CD14-positive monocyte (primary cell): ENCODE measurements at regions not wholly inside any gene's neighbourhood (a gene's known extent, or its start where the extent isn't known, plus 50 kb on each side); places are given as distances from the start of the nearest gene placed in this dataset.

Experiments
- DNase-seq, 3 donors: peaks; one replicate each; pipeline ENCODE4 v3.0.0-alpha.2; 2011 to 2022
- H2AFZ ChIP-seq: 2 replicates; pipeline ENCODE4 v1.6.0; 2012; ENCODE audit warnings: mild to moderate bottlenecking, low read depth, low read length, inconsistent platforms; ENCODE audit not compliant: insufficient read depth, poor library complexity, severe bottlenecking
- H3K27ac ChIP-seq, 2 donors: 1 replicate in 1 of 2; 2 replicates in 1 of 2; pipeline ENCODE4 v1.5.1; 2012 to 2013; ENCODE audit warnings: low read length in 2 of 2, control low read depth in 1 of 2, inconsistent platforms in 1 of 2, low read depth in 1 of 2, mild to moderate bottlenecking in 1 of 2
- H3K27me3 ChIP-seq, 2 donors: one replicate each; pipeline versions ENCODE4 v1.6.0 to v1.6.1; 2011 to 2013; ENCODE audit warnings: low read length in 2 of 2; ENCODE audit not compliant: control insufficient read depth in 2 of 2, insufficient read depth in 2 of 2
- H3K36me3 ChIP-seq, 2 donors: replicated peaks in 1 of 2; 1 replicate in 1 of 2; 2 replicates in 1 of 2; pipeline versions ENCODE4 v1.5.1 to v1.6.1; 2012 to 2013; ENCODE audit warnings: low read length in 2 of 2, control low read depth in 1 of 2, inconsistent platforms in 1 of 2, mild to moderate bottlenecking in 1 of 2; ENCODE audit not compliant: insufficient read depth in 2 of 2, control insufficient read depth in 1 of 2
- H3K4me1 ChIP-seq, 2 donors: 1 replicate in 1 of 2; 2 replicates in 1 of 2; pipeline versions ENCODE4 v1.5.1 to v1.6.1; 2012 to 2013; ENCODE audit warnings: low read length in 2 of 2, control low read depth in 1 of 2, inconsistent platforms in 1 of 2, mild to moderate bottlenecking in 1 of 2, moderate library complexity in 1 of 2; ENCODE audit not compliant: insufficient read depth in 2 of 2, control insufficient read depth in 1 of 2
- H3K4me2 ChIP-seq: replicated peaks from 2 replicates; pipeline ENCODE3; 2012; ENCODE audit warnings: low read length, moderate library complexity, mild to moderate bottlenecking; ENCODE audit not compliant: poor library complexity, severe bottlenecking; ENCODE audit errors: extremely low read depth
- H3K4me3 ChIP-seq, 3 experiments: fragments of 200-600 bp in 1 of 3; sonication (generic) in 1 of 3; replicated peaks in 1 of 3; 1 replicate in 2 of 3; 2 replicates in 1 of 3; pipeline ENCODE4 v1.5.1; 2011 to 2013; ENCODE audit warnings: low read length in 3 of 3, mild to moderate bottlenecking in 3 of 3, control low read depth in 2 of 3, low read depth in 2 of 3, inconsistent platforms in 1 of 3, moderate library complexity in 1 of 3
- H3K79me2 ChIP-seq: 2 replicates; pipeline ENCODE4 v1.6.0; 2012; ENCODE audit warnings: mild to moderate bottlenecking, control low read depth, inconsistent platforms, low read length, moderate library complexity; ENCODE audit not compliant: insufficient read depth
- H3K9ac ChIP-seq: 2 replicates; pipeline ENCODE4 v1.6.0; 2017; ENCODE audit warnings: low read length, mild to moderate bottlenecking; ENCODE audit not compliant: insufficient read depth, poor library complexity, severe bottlenecking
- H3K9me3 ChIP-seq, 2 donors: replicated peaks in 1 of 2; 1 replicate in 1 of 2; 2 replicates in 1 of 2; pipeline versions ENCODE4 v1.5.1 to v1.6.1; 2012 to 2013; ENCODE audit warnings: low read length in 2 of 2, control low read depth in 1 of 2; ENCODE audit not compliant: control insufficient read depth in 1 of 2, insufficient read depth in 1 of 2
- H4K20me1 ChIP-seq: 2 replicates; pipeline ENCODE4 v1.6.0; 2012; ENCODE audit warnings: mild to moderate bottlenecking, low read length, control low read depth, moderate library complexity; ENCODE audit not compliant: insufficient read depth
- H3K27ac Mint-ChIP-seq, 7 donors: one replicate each; pipeline ENCODE4 v1.8.0; 2020; ENCODE audit warnings: mild to moderate bottlenecking in 7 of 7, mixed read lengths in 7 of 7, moderate library complexity in 6 of 7, inconsistent platforms in 2 of 7
- H3K27me3 Mint-ChIP-seq, 3 donors: one replicate each; pipeline ENCODE4 v1.8.0; 2021 to 2022; ENCODE audit warnings: low read depth in 3 of 3, mild to moderate bottlenecking in 3 of 3, mixed read lengths in 3 of 3, moderate library complexity in 3 of 3, inconsistent platforms in 1 of 3
- H3K36me3 Mint-ChIP-seq, 2 donors: one replicate each; pipeline ENCODE4 v1.8.0; 2020; ENCODE audit warnings: mixed read lengths in 2 of 2, inconsistent platforms in 1 of 2, mild to moderate bottlenecking in 1 of 2
- H3K4me1 Mint-ChIP-seq: one replicate; pipeline ENCODE4 v1.8.0; 2020; ENCODE audit warnings: mild to moderate bottlenecking, mixed read lengths
- H3K4me3 Mint-ChIP-seq, 2 donors: one replicate each; pipeline ENCODE4 v1.8.0; 2020; ENCODE audit warnings: mild to moderate bottlenecking in 2 of 2, mixed read lengths in 2 of 2, moderate library complexity in 1 of 2
- H3K9me3 Mint-ChIP-seq, 7 donors: one replicate each; pipeline ENCODE4 v1.8.0; 2020 to 2022; ENCODE audit warnings: mixed read lengths in 7 of 7, mild to moderate bottlenecking in 6 of 7, moderate library complexity in 6 of 7, inconsistent platforms in 2 of 7
- WGBS: methylation state at CpG from one replicate; pipeline ENCODE4 v1.1.5; 2013; ENCODE audit warnings: missing lambda C conversion rate; ENCODE audit not compliant: insufficient coverage; 5-methylcytosine and 5-hydroxymethylcytosine counted together
- intact Hi-C, 2 donors: fragments of 100-400 bp; cut with micrococcal nuclease; formaldehyde crosslinking; loops; one replicate each; pipeline versions ENCODE4 v1.15.0 to v1.15.1; 2023
- TF ChIP-seq, protein P1 (sequence below): fragments of 200-600 bp; IDR thresholded peaks from one replicate; pipeline ENCODE4 v1.8.0; 2022; ENCODE audit warnings: antibody characterized with exemption, mild to moderate bottlenecking

DNA sequence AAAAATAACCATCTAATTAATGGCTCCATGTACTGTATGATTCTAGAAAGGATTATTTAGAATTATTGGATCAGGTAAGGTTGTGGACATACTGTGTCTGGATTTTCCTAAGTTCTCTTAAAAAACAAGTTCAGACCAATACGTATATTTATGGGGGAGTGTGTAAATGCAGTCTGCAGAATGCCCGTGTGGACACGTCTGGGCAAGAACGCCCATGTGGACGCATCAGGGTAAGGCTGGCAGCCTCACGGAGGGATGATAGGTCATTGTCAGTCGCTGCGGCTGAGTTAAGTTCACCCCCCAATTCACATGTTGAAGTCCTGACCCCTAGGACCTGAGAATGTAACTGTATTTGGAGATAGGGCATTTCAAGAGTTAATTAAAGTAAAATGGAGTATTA lies 160.0 kb upstream of the SHH start:
- no peak overlapping the region for H3K4me3 Mint-ChIP-seq

DNA sequence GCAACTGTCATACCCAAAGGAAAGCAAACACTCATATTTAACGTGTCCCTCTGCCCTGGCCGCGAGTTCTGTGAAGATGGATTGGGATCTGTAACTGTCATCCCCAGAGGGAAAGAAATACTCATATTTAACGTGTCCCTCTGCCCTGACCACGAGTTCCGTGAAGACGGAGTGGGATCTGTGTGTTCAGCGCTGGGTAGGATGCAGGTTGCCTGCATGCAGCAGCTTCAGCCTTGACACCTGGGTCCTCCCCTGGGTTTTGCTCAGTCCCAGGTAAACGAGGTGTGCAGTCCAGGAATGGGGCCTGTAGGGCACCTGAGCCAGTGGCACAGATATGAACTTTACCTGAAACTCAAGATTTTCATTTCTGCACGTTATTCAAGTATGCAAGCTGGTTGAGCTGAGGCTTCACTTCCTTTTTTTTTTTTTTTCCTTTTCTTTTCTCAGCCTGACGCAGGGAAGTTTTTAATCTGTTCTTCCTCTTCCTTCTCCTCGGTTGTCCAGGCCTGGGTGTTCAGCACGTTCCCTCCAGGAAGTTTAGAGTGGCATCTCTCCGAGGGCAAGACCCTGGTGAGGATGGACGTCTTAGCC lies 159.0 kb upstream of the SHH start:
- Mint-ChIP-seq H3K36me3 (no peaks in the 10 kb centered on the region), H3K27ac (peak overlapping the region in 1 of 7 donors; percentile 64), H3K4me3 (no peak overlapping the region), H3K4me1 (no peaks in the 10 kb centered on the region), H3K27me3 (peaks cover 2 to 5% (median 2%) of the 10 kb centered on the region in 3 donors), H3K9me3 (peaks cover 0 to 4% (median 0%) of the 10 kb centered on the region in 7 donors)
- no peaks in the 10 kb centered on the region for H3K79me2 ChIP-seq
- H3K4me1 ChIP-seq: no peaks in the 10 kb centered on the region
- no peak overlapping the region for H2AFZ ChIP-seq
- no peak for DNase-seq
- no peaks in the 10 kb centered on the region for H3K9me3 ChIP-seq
- TF ChIP-seq, protein P1, sequence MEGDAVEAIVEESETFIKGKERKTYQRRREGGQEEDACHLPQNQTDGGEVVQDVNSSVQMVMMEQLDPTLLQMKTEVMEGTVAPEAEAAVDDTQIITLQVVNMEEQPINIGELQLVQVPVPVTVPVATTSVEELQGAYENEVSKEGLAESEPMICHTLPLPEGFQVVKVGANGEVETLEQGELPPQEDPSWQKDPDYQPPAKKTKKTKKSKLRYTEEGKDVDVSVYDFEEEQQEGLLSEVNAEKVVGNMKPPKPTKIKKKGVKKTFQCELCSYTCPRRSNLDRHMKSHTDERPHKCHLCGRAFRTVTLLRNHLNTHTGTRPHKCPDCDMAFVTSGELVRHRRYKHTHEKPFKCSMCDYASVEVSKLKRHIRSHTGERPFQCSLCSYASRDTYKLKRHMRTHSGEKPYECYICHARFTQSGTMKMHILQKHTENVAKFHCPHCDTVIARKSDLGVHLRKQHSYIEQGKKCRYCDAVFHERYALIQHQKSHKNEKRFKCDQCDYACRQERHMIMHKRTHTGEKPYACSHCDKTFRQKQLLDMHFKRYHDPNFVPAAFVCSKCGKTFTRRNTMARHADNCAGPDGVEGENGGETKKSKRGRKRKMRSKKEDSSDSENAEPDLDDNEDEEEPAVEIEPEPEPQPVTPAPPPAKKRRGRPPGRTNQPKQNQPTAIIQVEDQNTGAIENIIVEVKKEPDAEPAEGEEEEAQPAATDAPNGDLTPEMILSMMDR: no peak
- no peak overlapping the region for H3K9ac ChIP-seq
- intact Hi-C loops: no loop called here
- no peaks in the 10 kb centered on the region for H3K36me3 ChIP-seq
- no peak overlapping the region for H3K27ac ChIP-seq
- H4K20me1 ChIP-seq: no peaks in the 10 kb centered on the region
- no peak overlapping the region for H3K4me2 ChIP-seq
- H3K27me3 ChIP-seq: no peaks in the 10 kb centered on the region
- WGBS: 70% methylated on average over 10 of the region's 15 CpGs
- H3K4me3 ChIP-seq: no peak overlapping the region

More for the DNA sequence above, 160.0 kb upstream of the SHH start:
- Mint-ChIP-seq H3K9me3 (peaks cover 0 to 4% (median 0%) of the 10 kb centered on the region in 7 donors), H3K27ac (no peak overlapping the region), H3K27me3 (peaks cover 2 to 5% (median 2%) of the 10 kb centered on the region in 3 donors), H3K4me1 (no peaks in the 10 kb centered on the region), H3K36me3 (no peaks in the 10 kb centered on the region)
- DNase-seq: no peak
- Histone ChIP-seq H3K9me3 (no peaks in the 10 kb centered on the region), H3K9ac (no peak overlapping the region), H3K27ac (no peak overlapping the region), H3K4me2 (no peak overlapping the region), H3K4me3 (no peak overlapping the region), H2AFZ (no peak overlapping the region), H3K79me2 (no peaks in the 10 kb centered on the region), H3K36me3 (no peaks in the 10 kb centered on the region), H4K20me1 (no peaks in the 10 kb centered on the region), H3K27me3 (no peaks in the 10 kb centered on the region), H3K4me1 (no peaks in the 10 kb centered on the region)
- TF ChIP-seq, protein P1: no peak
- intact Hi-C loops: no loop called here
- WGBS: no CpG with 5 or more reads among the region's 8 CpGs
